ENCODE measurements at regions not wholly inside any gene's neighbourhood (a gene's known extent, or its start where the extent isn't known, plus 50 kb on each side); places are given as distances from the start of the nearest gene placed in this dataset.

- DNase-seq: no peak
These were observed 1343.2 kb upstream of the LRRTM1 start for GRCh38 chr2:81647715-81648230.

GRCh38 chr2:81645745-81646301 lies 1341.3 kb upstream of the LRRTM1 start:
- no peak for DNase-seq

- DNase-seq: no peak
These were observed 1339.6 kb upstream of the LRRTM1 start for GRCh38 chr2:81644189-81644588.

GRCh38 chr2:81624825-81625224 lies 1320.3 kb upstream of the LRRTM1 start:
- no peak for DNase-seq

- DNase-seq: no peak
These were observed 1295.5 kb upstream of the LRRTM1 start for GRCh38 chr2:81600088-81600487.

- no peak for DNase-seq
These were observed 1293.9 kb upstream of the LRRTM1 start for GRCh38 chr2:81598453-81598852.

- no peak for DNase-seq
These were observed 1284.9 kb upstream of the LRRTM1 start for GRCh38 chr2:81589406-81589805.

- DNase-seq: no peak
These were observed 1279.0 kb upstream of the LRRTM1 start for GRCh38 chr2:81583311-81584108.

GRCh38 chr2:81576713-81577112 lies 1272.2 kb upstream of the LRRTM1 start:
- no peak for DNase-seq

- no peak for DNase-seq
These were observed 1246.6 kb upstream of the LRRTM1 start for GRCh38 chr2:81551040-81551634.

- no peak for DNase-seq
These were observed 1245.7 kb upstream of the LRRTM1 start for GRCh38 chr2:81550277-81550676.

- DNase-seq: no peak
These were observed 1245.1 kb upstream of the LRRTM1 start for GRCh38 chr2:81549646-81550045.

- DNase-seq: no peak
These were observed 1241.1 kb upstream of the LRRTM1 start for GRCh38 chr2:81545626-81546025.

- no peak for DNase-seq
These were observed 1237.6 kb upstream of the LRRTM1 start for GRCh38 chr2:81542119-81542518.

- no peak for DNase-seq
These were observed 1225.4 kb upstream of the LRRTM1 start for GRCh38 chr2:81529944-81530343.

- DNase-seq: no peak
These were observed 1224.4 kb upstream of the LRRTM1 start for GRCh38 chr2:81528852-81529480.

- DNase-seq: no peak
These were observed 1218.8 kb upstream of the LRRTM1 start for GRCh38 chr2:81523344-81523743.

GRCh38 chr2:81513328-81513727 lies 1208.8 kb upstream of the LRRTM1 start:
- DNase-seq: no peak

- DNase-seq: no peak
These were observed 1201.0 kb upstream of the LRRTM1 start for GRCh38 chr2:81505586-81505985.

GRCh38 chr2:81495556-81495955 lies 1191.0 kb upstream of the LRRTM1 start:
- no peak for DNase-seq

GRCh38 chr2:81483254-81483653 lies 1178.7 kb upstream of the LRRTM1 start:
- DNase-seq: no peak

- no peak for DNase-seq
These were observed 1177.4 kb upstream of the LRRTM1 start for GRCh38 chr2:81481994-81482368.

All from right kidney (tissue), 1 donor.